ENCODE measurements at regions not wholly inside any gene's neighbourhood (a gene's known extent, or its start where the extent isn't known, plus 50 kb on each side); places are given as distances from the start of the nearest gene placed in this dataset.

- intact Hi-C loops (cut with DNase I) = loop anchor here (5.0 to 10.0 kb wide), 3 partner anchors 544 to 637 kb away; no protein-coding TSS in a partner anchor
- Histone ChIP-seq H3K36me3 (no peaks in the 10 kb centered on the region), H3K4me3 (no peak overlapping the region)
Observed at GRCh38 chr22:44628835-44629234, 73.2 kb upstream of the PRR5 start.

DNA sequence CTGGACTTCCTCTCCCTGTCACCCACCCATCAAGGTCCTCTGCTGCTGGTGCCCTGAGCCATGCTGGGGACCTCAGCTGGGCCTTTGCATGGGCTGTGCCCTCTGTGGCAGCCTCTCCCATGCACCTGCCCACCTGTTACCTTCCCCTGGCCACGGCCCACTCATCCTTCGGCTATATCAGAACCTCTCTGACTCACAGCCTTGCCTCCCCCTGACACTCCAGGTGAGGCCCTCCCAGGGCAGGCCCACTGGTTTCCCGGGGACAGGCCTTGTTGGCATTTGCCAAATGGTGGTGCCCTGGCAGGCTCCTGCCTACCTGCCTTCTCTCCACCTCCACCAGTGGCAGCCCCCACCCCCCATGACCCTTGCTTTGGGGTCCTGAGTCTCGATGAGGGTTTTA, 73.7 kb upstream of the PRR5 start:
- Histone ChIP-seq H3K27ac (no peak overlapping the region), H3K4me3 (no peak overlapping the region), H3K36me3 (no peaks in the 10 kb centered on the region), H3K9me3 (no peaks in the 10 kb centered on the region), H3K4me1 (no peaks in the 10 kb centered on the region), H3K27me3 (no peaks in the 10 kb centered on the region)
- TF ChIP-seq, protein P1, sequence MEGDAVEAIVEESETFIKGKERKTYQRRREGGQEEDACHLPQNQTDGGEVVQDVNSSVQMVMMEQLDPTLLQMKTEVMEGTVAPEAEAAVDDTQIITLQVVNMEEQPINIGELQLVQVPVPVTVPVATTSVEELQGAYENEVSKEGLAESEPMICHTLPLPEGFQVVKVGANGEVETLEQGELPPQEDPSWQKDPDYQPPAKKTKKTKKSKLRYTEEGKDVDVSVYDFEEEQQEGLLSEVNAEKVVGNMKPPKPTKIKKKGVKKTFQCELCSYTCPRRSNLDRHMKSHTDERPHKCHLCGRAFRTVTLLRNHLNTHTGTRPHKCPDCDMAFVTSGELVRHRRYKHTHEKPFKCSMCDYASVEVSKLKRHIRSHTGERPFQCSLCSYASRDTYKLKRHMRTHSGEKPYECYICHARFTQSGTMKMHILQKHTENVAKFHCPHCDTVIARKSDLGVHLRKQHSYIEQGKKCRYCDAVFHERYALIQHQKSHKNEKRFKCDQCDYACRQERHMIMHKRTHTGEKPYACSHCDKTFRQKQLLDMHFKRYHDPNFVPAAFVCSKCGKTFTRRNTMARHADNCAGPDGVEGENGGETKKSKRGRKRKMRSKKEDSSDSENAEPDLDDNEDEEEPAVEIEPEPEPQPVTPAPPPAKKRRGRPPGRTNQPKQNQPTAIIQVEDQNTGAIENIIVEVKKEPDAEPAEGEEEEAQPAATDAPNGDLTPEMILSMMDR (IDR thresholded peaks at IDR 0.05) = no peak
- no peak for TF ChIP-seq POLR2A (IDR thresholded peaks at IDR 0.05)
- DNase-seq = no peak
- ATAC-seq = no peak
- 72% methylated on average over 3 of the region's 4 CpGs for WGBS (ENCODE audit: insufficient coverage, low coverage, low lambda C conversion rate, missing lambda C conversion rate)
- intact Hi-C loops (cut with DNase I) = loop anchor here (5.0 to 10.0 kb wide), 3 partner anchors 543 to 636 kb away; no protein-coding TSS in a partner anchor

More at GRCh38 chr22:44628835-44629234, 73.2 kb upstream of the PRR5 start:
- WGBS (ENCODE audit: insufficient coverage, low coverage, low lambda C conversion rate, missing lambda C conversion rate) = 47% methylated on average over 4 of the region's 9 CpGs
- H3K9me3 ChIP-seq = no peaks in the 10 kb centered on the region
- no peaks in the 10 kb centered on the region for H3K4me1 ChIP-seq
- ATAC-seq = no peak
- H3K27ac ChIP-seq = no peak overlapping the region
- no peaks in the 10 kb centered on the region for H3K27me3 ChIP-seq
- DNase-seq = no peak
- TF ChIP-seq, protein P1 (IDR thresholded peaks at IDR 0.05) = no peak
- no peak for TF ChIP-seq POLR2A (IDR thresholded peaks at IDR 0.05)

GRCh38 chr22:44627521-44628139, 74.4 kb upstream of the PRR5 start:
- intact Hi-C loops (cut with DNase I) = loop anchor here (5.0 to 10.0 kb wide), 3 partner anchors 543 to 635 kb away; no protein-coding TSS in a partner anchor
- no peak for DNase-seq
- Histone ChIP-seq H3K9me3 (no peaks in the 10 kb centered on the region), H3K27me3 (no peaks in the 10 kb centered on the region), H3K4me1 (no peaks in the 10 kb centered on the region), H3K4me3 (no peak overlapping the region), H3K27ac (no peak overlapping the region), H3K36me3 (no peaks in the 10 kb centered on the region)
- 34% methylated on average over 8 of the region's 19 CpGs for whole genome bisulfite sequencing (ENCODE audit: insufficient coverage, low coverage, low lambda C conversion rate, missing lambda C conversion rate)
- no peak for TF ChIP-seq POLR2A (IDR thresholded peaks at IDR 0.05)
- TF ChIP-seq, protein P1 (IDR thresholded peaks at IDR 0.05) = no peak
- no peak for ATAC-seq

DNA sequence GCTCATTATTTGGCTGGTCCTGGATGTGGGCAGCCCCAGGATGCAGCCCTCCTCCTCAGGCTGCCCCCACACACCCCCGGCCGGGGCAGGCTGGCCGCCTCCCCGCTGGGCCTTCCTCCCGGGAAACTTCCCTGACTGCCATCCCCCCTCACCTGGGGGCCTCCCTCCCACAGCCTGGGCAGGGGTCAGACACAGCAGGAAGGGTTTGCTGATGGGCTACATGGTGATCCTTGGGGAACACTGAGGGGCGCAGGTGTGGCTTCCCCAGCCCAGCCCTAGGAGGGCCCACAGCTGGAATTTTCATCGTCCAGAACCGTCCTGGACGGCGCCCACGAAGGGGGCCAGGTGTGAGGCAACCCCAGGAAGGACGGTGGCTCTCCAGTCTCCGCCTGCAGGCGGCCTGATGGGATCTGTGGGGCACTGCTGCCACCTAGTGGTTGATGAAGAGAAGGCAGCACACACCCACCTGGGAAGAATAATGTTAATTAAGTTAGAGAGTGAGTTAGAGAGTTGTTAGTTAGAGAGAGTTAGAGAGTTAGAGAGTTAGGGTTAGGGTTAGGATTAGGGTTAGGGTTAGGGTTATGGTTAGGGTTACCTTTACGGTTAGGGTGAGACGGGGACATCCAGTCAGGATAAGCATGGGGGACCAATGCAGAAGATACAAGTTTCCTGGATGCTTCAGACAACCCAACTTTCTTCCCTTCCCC, 75.9 kb upstream of the PRR5 start:
- no peaks in the 10 kb centered on the region for H3K9me3 ChIP-seq
- 2% methylated on average over 14 of the region's 16 CpGs for WGBS (ENCODE audit: insufficient coverage, low coverage, low lambda C conversion rate, missing lambda C conversion rate)
- H3K36me3 ChIP-seq = no peaks in the 10 kb centered on the region
- intact Hi-C loops (cut with DNase I) = loop anchor here (5.0 to 10.0 kb wide), 3 partner anchors 541 to 634 kb away; no protein-coding TSS in a partner anchor
- DNase-seq = peak; percentile 69 to 78 (median 70)
- no peak overlapping the region for H3K27ac ChIP-seq
- no peaks in the 10 kb centered on the region for H3K4me1 ChIP-seq
- ATAC-seq = peak; percentile 80 to 96 (median 90)
- no peak overlapping the region for H3K4me3 ChIP-seq
- TF ChIP-seq, protein P1 (IDR thresholded peaks at IDR 0.05) = peak; percentile 96 to 99 (median 97)
- TF ChIP-seq POLR2A (IDR thresholded peaks at IDR 0.05) = no peak
- no peaks in the 10 kb centered on the region for H3K27me3 ChIP-seq
